RWPE1 (cell line): ENCODE measurements at regions not wholly inside any gene's neighbourhood (a gene's known extent, or its start where the extent isn't known, plus 50 kb on each side); places are given as distances from the start of the nearest gene placed in this dataset.

ENCODE experiments used
- CTCF ChIA-PET: fragments of 350-600 bp; sonication (Branson Sonifier 250); formaldehyde crosslinking; extraction: SDS; loops from one replicate; lab custom pipeline; 2021; lab: Yijun Ruan, JAX
- POLR2A ChIA-PET: fragments of 400-600 bp; formaldehyde crosslinking; extraction: SDS; loops from one replicate; lab custom pipeline; 2020; ENCODE audit warnings: antibody characterized with exemption; ENCODE audit not compliant: low non-redundant PET; lab: Yijun Ruan, JAX
- DNase-seq: peaks from one replicate; pipeline ENCODE4 v3.0.0; 2012; ENCODE audit warnings: low spot score
- H3K27ac ChIP-seq: fragments of 450-650 bp; 2 replicates; pipeline ENCODE4 v1.5.1; 2017
- TF ChIP-seq, protein P1 (sequence below): fragments of 450-650 bp; conservative IDR thresholded peaks from 2 replicates; pipeline ENCODE4 v1.5.1; 2017; ENCODE audit warnings: low read depth, mild to moderate bottlenecking

- TF ChIP-seq, protein P1, sequence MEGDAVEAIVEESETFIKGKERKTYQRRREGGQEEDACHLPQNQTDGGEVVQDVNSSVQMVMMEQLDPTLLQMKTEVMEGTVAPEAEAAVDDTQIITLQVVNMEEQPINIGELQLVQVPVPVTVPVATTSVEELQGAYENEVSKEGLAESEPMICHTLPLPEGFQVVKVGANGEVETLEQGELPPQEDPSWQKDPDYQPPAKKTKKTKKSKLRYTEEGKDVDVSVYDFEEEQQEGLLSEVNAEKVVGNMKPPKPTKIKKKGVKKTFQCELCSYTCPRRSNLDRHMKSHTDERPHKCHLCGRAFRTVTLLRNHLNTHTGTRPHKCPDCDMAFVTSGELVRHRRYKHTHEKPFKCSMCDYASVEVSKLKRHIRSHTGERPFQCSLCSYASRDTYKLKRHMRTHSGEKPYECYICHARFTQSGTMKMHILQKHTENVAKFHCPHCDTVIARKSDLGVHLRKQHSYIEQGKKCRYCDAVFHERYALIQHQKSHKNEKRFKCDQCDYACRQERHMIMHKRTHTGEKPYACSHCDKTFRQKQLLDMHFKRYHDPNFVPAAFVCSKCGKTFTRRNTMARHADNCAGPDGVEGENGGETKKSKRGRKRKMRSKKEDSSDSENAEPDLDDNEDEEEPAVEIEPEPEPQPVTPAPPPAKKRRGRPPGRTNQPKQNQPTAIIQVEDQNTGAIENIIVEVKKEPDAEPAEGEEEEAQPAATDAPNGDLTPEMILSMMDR, result no peak
- H3K27ac ChIP-seq, result no peak overlapping the region
- no peak for DNase-seq
- ChIA-PET POLR2A (no interaction called here), CTCF (no interaction called here)
Observed at GRCh38 chr3:65030014-65030627, 342.3 kb upstream of the ADAMTS9 start.

DNA sequence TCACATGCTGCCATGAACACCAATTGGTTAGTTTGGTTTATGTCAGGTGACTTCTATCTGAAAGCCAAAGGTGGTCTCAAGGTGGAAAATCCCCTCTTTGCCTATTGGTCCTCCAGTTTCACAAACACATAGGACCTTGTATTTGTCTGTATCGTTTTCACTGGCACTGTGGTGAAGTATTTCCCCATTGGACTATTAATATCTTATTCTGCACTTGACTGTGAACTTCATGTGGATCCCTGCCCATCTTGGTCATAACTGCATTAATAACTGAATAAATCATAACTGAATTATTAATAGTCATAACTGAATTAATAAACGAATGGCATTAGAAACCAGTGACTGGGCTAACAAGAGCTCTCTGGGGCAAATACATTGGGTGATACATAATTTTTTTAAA is 341.3 kb upstream of the ADAMTS9 start:
- TF ChIP-seq, protein P1, result no peak
- H3K27ac ChIP-seq, result no peak overlapping the region
- ChIA-PET CTCF (no interaction called here), POLR2A (no interaction called here)
- DNase-seq, result no peak

DNA sequence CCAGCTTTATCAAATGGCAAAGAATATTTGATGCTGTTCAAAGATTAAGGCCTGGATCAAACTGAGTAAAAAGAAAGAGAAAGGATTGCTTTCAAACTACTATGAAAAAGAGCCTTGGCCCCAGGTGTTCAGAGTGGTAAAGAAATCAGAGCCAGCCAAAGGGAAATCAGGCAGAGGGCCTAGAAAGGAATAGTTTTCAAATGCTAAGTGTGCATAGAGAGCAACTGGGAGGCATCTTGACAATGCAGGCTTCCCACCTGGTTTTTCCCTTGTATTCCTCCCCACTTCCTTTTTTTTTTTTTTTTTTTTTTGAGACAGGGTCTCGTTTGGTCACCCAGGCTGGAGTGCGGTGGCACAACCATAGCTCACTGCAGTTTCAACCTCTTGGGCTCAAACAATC is 340.2 kb upstream of the ADAMTS9 start:
- TF ChIP-seq, protein P1, result no peak
- DNase-seq, result no peak
- H3K27ac ChIP-seq, result no peak overlapping the region
- ChIA-PET CTCF (no interaction called here), POLR2A (no interaction called here)

DNA sequence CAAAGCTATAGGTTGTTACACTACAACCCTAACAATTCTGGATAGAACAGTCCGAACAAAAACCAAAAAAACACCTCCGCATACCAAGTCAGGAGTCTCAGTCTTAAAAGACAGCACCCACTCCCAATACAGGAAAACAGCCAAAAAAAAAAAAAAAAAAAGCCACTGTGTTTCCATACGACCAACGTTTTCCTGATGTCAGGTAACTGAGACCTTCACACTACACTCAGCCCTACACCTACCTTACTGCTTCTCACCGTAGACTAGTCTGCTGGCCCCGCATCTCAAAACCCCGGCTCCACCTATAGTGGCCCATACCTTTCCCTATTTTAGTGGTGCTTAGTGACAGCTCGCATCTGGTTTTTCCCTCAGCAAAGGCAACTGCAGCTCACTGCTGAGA is 339.5 kb upstream of the ADAMTS9 start:
- ChIA-PET POLR2A (no interaction called here), CTCF (no interaction called here)
- no peak overlapping the region for H3K27ac ChIP-seq

GRCh38 chr3:65026151-65026550 is 338.4 kb upstream of the ADAMTS9 start:
- CTCF ChIA-PET, result interaction anchor here (0.6 kb wide), 1 partner anchor 489 kb away, joined by 3 read pairs; no protein-coding TSS in a partner anchor
- DNase-seq, result no peak
- POLR2A ChIA-PET, result no interaction called here
- no peak overlapping the region for H3K27ac ChIP-seq
- TF ChIP-seq, protein P1, result no peak

More for the DNA sequence above, 339.5 kb upstream of the ADAMTS9 start:
- TF ChIP-seq, protein P1, result no peak
- no peak for DNase-seq

- POLR2A ChIA-PET, result no interaction called here
Observed at GRCh38 chr3:65024148-65024547, 336.3 kb upstream of the ADAMTS9 start.

More at GRCh38 chr3:65024148-65024547, 336.3 kb upstream of the ADAMTS9 start:
- CTCF ChIA-PET, result no interaction called here
- TF ChIP-seq, protein P1, result no peak
- DNase-seq, result no peak
- no peak overlapping the region for H3K27ac ChIP-seq
